HepG2 (cell line): ENCODE measurements at regions not wholly inside any gene's neighbourhood (a gene's known extent, or its start where the extent isn't known, plus 50 kb on each side); places are given as distances from the start of the nearest gene placed in this dataset.

Experiments
- ATAC-seq: fragments of 200-7000 bp; cut with Tn5 transposase; 3 replicates; pipeline ENCODE4 v1.9.1; 2020; ENCODE audit warnings: mild to moderate bottlenecking, moderate library complexity
- BruUV-seq: library from RNA; stranded (reverse); fragments of 400-500 nt; replicated peaks from 2 replicates; lab custom pipeline; 2021; lab: Mats Ljungman, UMichigan
- CTCF ChIA-PET: fragments of 300-600 bp; formaldehyde crosslinking; extraction: SDS; loops from one replicate; lab custom pipeline; 2021; ENCODE audit warnings: low total read pairs, inconsistent platforms, low intra/inter-chr PET ratio; lab: Yijun Ruan, JAX
- POLR2A ChIA-PET: fragments of 350-600 bp; sonication (Branson Sonifier 250); formaldehyde crosslinking; loops from one replicate; lab custom pipeline; 2020; ENCODE audit warnings: antibody characterized with exemption, inconsistent platforms; lab: Yijun Ruan, JAX
- DNase-seq: peaks from one replicate; pipeline ENCODE4 v3.0.0-alpha.2; 2015; ENCODE audit warnings: low spot score
- FAIRE-seq: peaks from 3 replicates; lab custom pipeline; 2011; peaks lifted over from hg19 to GRCh38; lab: Jason Lieb, UNC
- H2AFZ ChIP-seq: one replicate; pipeline ENCODE4 v1.6.1; 2011; ENCODE audit warnings: low read length, inconsistent platforms
- H3K27ac ChIP-seq: fragments of 300-600 bp; 3 replicates; pipeline ENCODE4 v1.8.0; 2011; ENCODE audit warnings: mixed run types, mild to moderate bottlenecking, mixed read lengths, low read length, inconsistent platforms; ENCODE audit not compliant: insufficient read depth; ENCODE audit errors: extremely low read length
- H3K27me3 ChIP-seq, 2 experiments: fragments of 200-600 bp in 1 of 2; 2 replicates in 1 of 2; 3 replicates in 1 of 2; pipeline versions ENCODE4 v1.6.0 to v1.8.0; 2011; ENCODE audit warnings: low read length in 2 of 2, mild to moderate bottlenecking in 2 of 2, moderate library complexity in 2 of 2, inconsistent platforms in 1 of 2; ENCODE audit not compliant: insufficient read depth in 2 of 2, control insufficient read depth in 1 of 2
- H3K36me3 ChIP-seq, 2 experiments: fragments of 200-600 bp in 1 of 2; replicated peaks in 1 of 2; 2 replicates in 1 of 2; 3 replicates in 1 of 2; pipeline versions ENCODE4 v1.5.1 to v1.8.0; 2011; ENCODE audit warnings: low read length in 2 of 2, inconsistent platforms in 1 of 2; ENCODE audit not compliant: insufficient read depth in 2 of 2, control insufficient read depth in 1 of 2
- H3K4me1 ChIP-seq: 2 replicates; pipeline ENCODE4 v1.5.1; 2012; ENCODE audit warnings: low read length, inconsistent platforms; ENCODE audit not compliant: insufficient read depth
- H3K4me2 ChIP-seq: 2 replicates; pipeline ENCODE4 v1.6.0; 2011; ENCODE audit warnings: low read depth, low read length, inconsistent platforms
- H3K4me3 ChIP-seq, 3 experiments: fragments of 200-600 bp in 1 of 3; sonication (generic), shearing (Covaris generic) in 1 of 3; replicated peaks in 1 of 3; 2 replicates each; pipeline ENCODE4 v1.5.1; 2011 to 2016; ENCODE audit warnings: low read length in 3 of 3, inconsistent platforms in 2 of 3, low read depth in 2 of 3, mild to moderate bottlenecking in 2 of 3, control low read depth in 1 of 3, mixed read lengths in 1 of 3; ENCODE audit not compliant: insufficient read depth in 1 of 3
- H3K79me2 ChIP-seq: one replicate; pipeline ENCODE4 v1.6.1; 2011; ENCODE audit warnings: low read length, inconsistent platforms; ENCODE audit not compliant: insufficient read depth
- H3K9ac ChIP-seq: 2 replicates; pipeline ENCODE4 v1.6.0; 2011; ENCODE audit warnings: mild to moderate bottlenecking, low read depth, low read length, inconsistent platforms; ENCODE audit not compliant: insufficient read depth
- H3K9me3 ChIP-seq: 2 replicates; pipeline ENCODE4 v1.5.1; 2012; ENCODE audit warnings: mild to moderate bottlenecking, low read length
- H4K20me1 ChIP-seq: 2 replicates; pipeline ENCODE4 v1.6.0; 2011; ENCODE audit warnings: inconsistent platforms, mild to moderate bottlenecking, low read length, moderate library complexity; ENCODE audit not compliant: insufficient read depth
- HDAC6 ChIP-seq: fragments of 200-600 bp; sonication (generic); IDR thresholded peaks from 2 replicates; pipeline ENCODE4 v1.7.0; 2017; ENCODE audit warnings: mild to moderate bottlenecking, antibody characterized with exemption, low read length, low read depth
- MIXL1 ChIP-seq: IDR thresholded peaks from 2 replicates; pipeline ENCODE4 v1.6.1; 2016
- PRPF4 ChIP-seq: fragments of 200-400 bp; formaldehyde crosslinking; IDR thresholded peaks from 2 replicates; pipeline ENCODE4 v1.6.1; 2016; ENCODE audit warnings: low read length, low read depth; ENCODE audit not compliant: poor library complexity, severe bottlenecking
- SIN3A ChIP-seq: IDR thresholded peaks from 2 replicates; pipeline ENCODE4 v1.6.1; 2011; ENCODE audit warnings: low read depth, mild to moderate bottlenecking, control low read depth, low read length, borderline replicate concordance
- U2AF1 ChIP-seq: fragments of 200-400 bp; formaldehyde crosslinking; optimal IDR thresholded peaks from 2 replicates; pipeline ENCODE3; 2017; ENCODE audit warnings: mild to moderate bottlenecking, low read depth, low read length
- ZNF10 ChIP-seq: sonication (generic); formaldehyde crosslinking; IDR thresholded peaks from 2 replicates; pipeline ENCODE4 v1.4.0; 2020; ENCODE audit warnings: mild to moderate bottlenecking, low read depth, missing genetic modification reagents, borderline replicate concordance
- ZNF281 ChIP-seq: sonication (generic); formaldehyde crosslinking; IDR thresholded peaks from 2 replicates; pipeline ENCODE4 v1.4.0; 2020; ENCODE audit warnings: missing genetic modification reagents, borderline replicate concordance
- ZNF563 ChIP-seq: sonication (generic); formaldehyde crosslinking; IDR thresholded peaks from 2 replicates; pipeline ENCODE4 v1.8.0; 2022; ENCODE audit warnings: mild to moderate bottlenecking, moderate library complexity, missing genetic modification reagents
- ZNF615 ChIP-seq: sonication (generic); formaldehyde crosslinking; IDR thresholded peaks from 2 replicates; pipeline ENCODE4 v1.5.0; 2020; ENCODE audit warnings: mild to moderate bottlenecking, missing genetic modification reagents, borderline replicate concordance
- WGBS: methylation state at CpG from one replicate; pipeline ENCODE4 v1.1.6; 2017; ENCODE audit warnings: low lambda C conversion rate; 5-methylcytosine and 5-hydroxymethylcytosine counted together
- in situ Hi-C: cut with HindIII; loops from 2 replicates; pipeline ENCODE4 v1.10.0; 2017; ENCODE audit warnings: low pct_unique_long_range_greater_than_20kb; ENCODE audit not compliant: extremely low pct_ligation_motif_present
- intact Hi-C: fragments of 100-400 bp; cut with micrococcal nuclease; formaldehyde crosslinking; loops from one replicate; pipeline ENCODE4 v1.10.0; 2022; ENCODE audit not compliant: unreplicated experiment
- TF ChIP-seq, protein P1 (sequence below): IDR thresholded peaks from 2 replicates; pipeline ENCODE4 v1.6.1; 2018; ENCODE audit warnings: missing genetic modification reagents, mild to moderate bottlenecking, missing compliant biosample characterization

- in situ Hi-C loops, result no loop called here
- FAIRE-seq, result no peak
- no peak for ATAC-seq
- ChIA-PET CTCF (no interaction called here), POLR2A (no interaction called here)
- TF ChIP-seq, protein P1, sequence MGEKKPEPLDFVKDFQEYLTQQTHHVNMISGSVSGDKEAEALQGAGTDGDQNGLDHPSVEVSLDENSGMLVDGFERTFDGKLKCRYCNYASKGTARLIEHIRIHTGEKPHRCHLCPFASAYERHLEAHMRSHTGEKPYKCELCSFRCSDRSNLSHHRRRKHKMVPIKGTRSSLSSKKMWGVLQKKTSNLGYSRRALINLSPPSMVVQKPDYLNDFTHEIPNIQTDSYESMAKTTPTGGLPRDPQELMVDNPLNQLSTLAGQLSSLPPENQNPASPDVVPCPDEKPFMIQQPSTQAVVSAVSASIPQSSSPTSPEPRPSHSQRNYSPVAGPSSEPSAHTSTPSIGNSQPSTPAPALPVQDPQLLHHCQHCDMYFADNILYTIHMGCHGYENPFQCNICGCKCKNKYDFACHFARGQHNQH (CRISPR knock-in tag), result no peak
- TF ChIP-seq ZNF10 (no peak), MIXL1 (CRISPR knock-in tag) (no peak), SIN3A (no peak), PRPF4 (no peak), ZNF615 (no peak), HDAC6 (no peak), U2AF1 (no peak), ZNF563 (no peak), ZNF281 (CRISPR knock-in tag) (no peak)
- peaks cover 0 to under 1% of the 10 kb centered on the region in 2 experiments; a peak in 1 of 5 replicates for H3K27me3 ChIP-seq
- H3K4me2 ChIP-seq, result no peak overlapping the region
- no TSS peak for BruUV-seq
- no peaks in the 10 kb centered on the region for H4K20me1 ChIP-seq
- H3K79me2 ChIP-seq, result no peaks in the 10 kb centered on the region
- H3K9me3 ChIP-seq, result no peaks in the 10 kb centered on the region
- DNase-seq, result no peak
- no peak overlapping the region for H3K27ac ChIP-seq
- no peaks in the 10 kb centered on the region for H3K4me1 ChIP-seq
- no peak overlapping the region for H2AFZ ChIP-seq
- H3K36me3 ChIP-seq, result no peaks in the 10 kb centered on the region
- intact Hi-C loops, result no loop called here
- H3K4me3 ChIP-seq, result no peak overlapping the region
- no peak overlapping the region for H3K9ac ChIP-seq
- 38% methylated on average over 3 of the region's 3 CpGs for WGBS
Observed at GRCh38 chr2:106990297-106990696, 104.3 kb upstream of the ST6GAL2 start.
